B cell (primary cell): ENCODE measurements at regions not wholly inside any gene's neighbourhood (a gene's known extent, or its start where the extent isn't known, plus 50 kb on each side); places are given as distances from the start of the nearest gene placed in this dataset.

Experiments
- ATAC-seq: fragments of 200-7000 bp; cut with Tn5 transposase; one replicate; pipeline ENCODE4 v1.10.0; 2021; ENCODE audit warnings: low read depth, mild to moderate bottlenecking, moderate number of reproducible peaks, moderate library complexity
- CTCF ChIA-PET: fragments of 350-600 bp; sonication (Branson Sonifier 250); formaldehyde crosslinking; loops from one replicate; lab custom pipeline; 2021; ENCODE audit warnings: antibody characterized with exemption, inconsistent platforms; lab: Charles Lee
- POLR2A ChIA-PET: fragments of 350-600 bp; sonication (Branson Sonifier 250); formaldehyde crosslinking; loops from one replicate; lab custom pipeline; 2021; ENCODE audit warnings: antibody characterized with exemption; lab: Charles Lee
- DNase-seq: peaks from one replicate; pipeline ENCODE4 v3.0.0; 2013
- H2AFZ ChIP-seq: 2 replicates; pipeline ENCODE4 v1.6.1; 2012; ENCODE audit warnings: mild to moderate bottlenecking, low read depth, low read length; ENCODE audit not compliant: insufficient read depth, poor library complexity, severe bottlenecking
- H3K27ac ChIP-seq, 2 donors: 1 replicate in 1 of 2; 2 replicates in 1 of 2; pipeline ENCODE4 v1.5.1; 2012 to 2013; ENCODE audit warnings: low read length in 2 of 2, mild to moderate bottlenecking in 2 of 2, moderate library complexity in 1 of 2
- H3K27me3 ChIP-seq, 4 experiments: fragments of 200-600 bp in 1 of 4; sonication (generic) in 1 of 4; replicated peaks in 1 of 4; 1 replicate in 2 of 4; 2 replicates in 2 of 4; pipeline versions ENCODE4 v1.6.1 to v1.7.0; 2013 to 2016; ENCODE audit warnings: low read length in 3 of 4, mild to moderate bottlenecking in 2 of 4, mixed read lengths in 1 of 4, moderate library complexity in 1 of 4; ENCODE audit not compliant: insufficient read depth in 4 of 4, control insufficient read depth in 3 of 4; ENCODE audit errors: control extremely low read depth in 1 of 4
- H3K36me3 ChIP-seq, 2 experiments: replicated peaks in 1 of 2; 1 replicate in 1 of 2; 2 replicates in 1 of 2; pipeline versions ENCODE4 v1.6.1 to v1.7.1; 2013; ENCODE audit warnings: low read length in 1 of 2; ENCODE audit not compliant: insufficient read depth in 2 of 2, control insufficient read depth in 1 of 2; ENCODE audit errors: control extremely low read depth in 1 of 2, extremely low read depth in 1 of 2
- H3K4me1 ChIP-seq, 2 donors: fragments of 200-600 bp in 1 of 2; sonication (generic) in 1 of 2; 1 replicate in 1 of 2; 2 replicates in 1 of 2; pipeline versions ENCODE4 v1.5.1 to v1.6.1; 2013 to 2017; ENCODE audit warnings: low read length in 2 of 2; ENCODE audit not compliant: control insufficient read depth in 2 of 2, insufficient read depth in 2 of 2
- H3K4me2 ChIP-seq: replicated peaks from 2 replicates; pipeline ENCODE3; 2012; ENCODE audit warnings: mild to moderate bottlenecking, low read depth, low read length; ENCODE audit not compliant: poor library complexity, severe bottlenecking
- H3K4me3 ChIP-seq, 5 experiments: fragments of 200-600 bp in 1 of 5; sonication (generic) in 1 of 5; 1 replicate in 3 of 5; 2 replicates in 2 of 5; pipeline versions ENCODE4 v1.5.1 to v1.7.0; 2011 to 2016; ENCODE audit warnings: low read length in 4 of 5, mild to moderate bottlenecking in 4 of 5, low read depth in 2 of 5, control low read depth in 1 of 5, moderate library complexity in 1 of 5; ENCODE audit not compliant: insufficient read depth in 1 of 5; ENCODE audit errors: control extremely low read depth in 1 of 5, extremely low read depth in 1 of 5
- H3K79me2 ChIP-seq: fragments of 200-600 bp; sonication (generic); one replicate; pipeline ENCODE4 v1.6.0; 2016; ENCODE audit warnings: low read length; ENCODE audit not compliant: control insufficient read depth, insufficient read depth
- H3K9ac ChIP-seq: fragments of 200-600 bp; sonication (generic); 2 replicates; pipeline ENCODE4 v1.6.1; 2017; ENCODE audit warnings: mild to moderate bottlenecking, low read length, moderate library complexity
- H3K9me3 ChIP-seq, 3 donors: one replicate each; pipeline versions ENCODE4 v1.6.1 to v1.7.1; 2013; ENCODE audit warnings: low read length in 2 of 3; ENCODE audit not compliant: control insufficient read depth in 2 of 3, insufficient read depth in 1 of 3; ENCODE audit errors: control extremely low read depth in 1 of 3
- H4K20me1 ChIP-seq: 2 replicates; pipeline ENCODE4 v1.6.0; 2012; ENCODE audit warnings: mild to moderate bottlenecking, low read length; ENCODE audit not compliant: insufficient read depth, control insufficient read depth, poor library complexity, severe bottlenecking
- H3K27ac Mint-ChIP-seq: one replicate; pipeline ENCODE4 v1.8.0; 2021; ENCODE audit warnings: mixed read lengths
- H3K27me3 Mint-ChIP-seq: one replicate; pipeline ENCODE4 v1.8.0; 2021; ENCODE audit warnings: mixed read lengths
- H3K4me1 Mint-ChIP-seq: one replicate; pipeline ENCODE4 v1.8.0; 2021; ENCODE audit warnings: mixed read lengths
- H3K4me3 Mint-ChIP-seq: one replicate; pipeline ENCODE4 v1.8.0; 2021; ENCODE audit warnings: mixed read lengths
- H3K9me3 Mint-ChIP-seq: one replicate; pipeline ENCODE4 v1.8.0; 2022; ENCODE audit warnings: mixed read lengths; ENCODE audit not compliant: insufficient read depth
- CTCF ChIP-seq: fragments of 200-600 bp; IDR thresholded peaks from one replicate; pipeline ENCODE4 v1.8.0; 2022; ENCODE audit warnings: antibody characterized with exemption, mild to moderate bottlenecking
- EZH2 ChIP-seq: IDR thresholded peaks from 2 replicates; pipeline ENCODE4 v1.6.1; 2012; ENCODE audit warnings: borderline replicate concordance, low read depth, mild to moderate bottlenecking, moderate library complexity, low read length; ENCODE audit not compliant: insufficient read depth, poor library complexity, severe bottlenecking
- WGBS: methylation state at CpG from one replicate; pipeline ENCODE4 v1.1.5; 2013; ENCODE audit warnings: missing lambda C conversion rate; ENCODE audit not compliant: insufficient coverage; 5-methylcytosine and 5-hydroxymethylcytosine counted together
- intact Hi-C: fragments of 100-400 bp; cut with micrococcal nuclease; formaldehyde crosslinking; loops from one replicate; pipeline ENCODE4 v1.10.0; 2022

- Histone ChIP-seq H3K79me2 (no peaks in the 10 kb centered on the region), H3K4me2 (no peak overlapping the region), H3K4me1 (no peaks in the 10 kb centered on the region), H3K36me3 (no peaks in the 10 kb centered on the region), H3K9ac (no peak overlapping the region), H3K4me3 (no peak overlapping the region), H3K27ac (no peak overlapping the region), H3K27me3 (no peaks in the 10 kb centered on the region), H2AFZ (no peak overlapping the region), H4K20me1 (no peaks in the 10 kb centered on the region), H3K9me3 (no peaks in the 10 kb centered on the region)
- CTCF ChIA-PET, result no interaction called here
- H3K4me3 Mint-ChIP-seq, result no peak overlapping the region
- no peaks in the 10 kb centered on the region for H3K27me3 Mint-ChIP-seq
- intact Hi-C loops, result no loop called here
- no peak overlapping the region for H3K27ac Mint-ChIP-seq
- no peaks in the 10 kb centered on the region for H3K9me3 Mint-ChIP-seq
- no peaks in the 10 kb centered on the region for H3K4me1 Mint-ChIP-seq
- ATAC-seq, result no peak
- DNase-seq, result no peak
- POLR2A ChIA-PET, result no interaction called here
- WGBS, result 63% methylated on average over 2 of the region's 3 CpGs
- no peak for TF ChIP-seq CTCF
- TF ChIP-seq EZH2, result no peak
These were observed 254.1 kb upstream of the TENM3 start for GRCh38 chr4:181989071-181989470.

- ATAC-seq, result no peak
These were observed 251.7 kb upstream of the TENM3 start for GRCh38 chr4:181991369-181992108.

More at GRCh38 chr4:181991369-181992108, 251.7 kb upstream of the TENM3 start:
- 96% methylated on average over 5 of the region's 7 CpGs for WGBS
- no peaks in the 10 kb centered on the region for H3K36me3 ChIP-seq
- intact Hi-C loops, result no loop called here
- Mint-ChIP-seq H3K4me1 (no peaks in the 10 kb centered on the region), H3K27me3 (no peaks in the 10 kb centered on the region), H3K4me3 (no peak overlapping the region), H3K9me3 (no peaks in the 10 kb centered on the region), H3K27ac (no peak overlapping the region)
- POLR2A ChIA-PET, result no interaction called here
- no peak overlapping the region for H2AFZ ChIP-seq
- no peaks in the 10 kb centered on the region for H3K9me3 ChIP-seq
- H3K79me2 ChIP-seq, result no peaks in the 10 kb centered on the region
- H3K27me3 ChIP-seq, result no peaks in the 10 kb centered on the region
- no peaks in the 10 kb centered on the region for H3K4me1 ChIP-seq
- no peak overlapping the region for H3K4me2 ChIP-seq
- no peaks in the 10 kb centered on the region for H4K20me1 ChIP-seq
- TF ChIP-seq EZH2, result no peak
- TF ChIP-seq CTCF, result no peak
- CTCF ChIA-PET, result no interaction called here
- no peak for DNase-seq
- H3K27ac ChIP-seq, result no peak overlapping the region
- H3K9ac ChIP-seq, result no peak overlapping the region
- H3K4me3 ChIP-seq, result no peak overlapping the region
